GM18861 (cell line): ENCODE measurements at regions not wholly inside any gene's neighbourhood (a gene's known extent, or its start where the extent isn't known, plus 50 kb on each side); places are given as distances from the start of the nearest gene placed in this dataset.

ENCODE experiments used
- ATAC-seq: cut with Tn5 transposase; IDR thresholded peaks from one replicate; pipeline ENCODE4 v1.9.1; 2021; ENCODE audit not compliant: unreplicated experiment

DNA sequence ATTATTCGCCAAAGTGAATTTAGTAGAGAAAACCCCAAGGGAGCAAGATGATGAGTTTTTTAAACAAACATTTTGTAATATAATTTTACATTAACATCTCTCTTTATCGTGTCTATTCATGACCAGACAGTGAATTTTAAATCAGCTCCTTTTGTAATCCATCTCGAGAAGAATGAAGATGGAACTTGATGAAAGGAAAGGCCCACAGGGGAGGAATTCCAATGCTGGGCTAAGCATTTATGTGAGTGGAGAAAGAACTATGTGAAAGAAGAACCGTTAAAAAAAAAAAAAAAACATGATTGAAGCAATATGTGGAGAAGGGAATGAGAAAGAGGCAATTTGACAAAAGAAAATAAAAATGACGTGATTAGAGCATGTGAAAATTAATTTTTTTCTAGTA lies 170.6 kb downstream of the KCTD12 start:
- ATAC-seq, result no peak

GRCh38 chr13:76715075-76715474 lies 171.1 kb downstream of the KCTD12 start:
- no peak for ATAC-seq

- ATAC-seq, result no peak
These were observed 172.9 kb downstream of the KCTD12 start for GRCh38 chr13:76713280-76713679.

DNA sequence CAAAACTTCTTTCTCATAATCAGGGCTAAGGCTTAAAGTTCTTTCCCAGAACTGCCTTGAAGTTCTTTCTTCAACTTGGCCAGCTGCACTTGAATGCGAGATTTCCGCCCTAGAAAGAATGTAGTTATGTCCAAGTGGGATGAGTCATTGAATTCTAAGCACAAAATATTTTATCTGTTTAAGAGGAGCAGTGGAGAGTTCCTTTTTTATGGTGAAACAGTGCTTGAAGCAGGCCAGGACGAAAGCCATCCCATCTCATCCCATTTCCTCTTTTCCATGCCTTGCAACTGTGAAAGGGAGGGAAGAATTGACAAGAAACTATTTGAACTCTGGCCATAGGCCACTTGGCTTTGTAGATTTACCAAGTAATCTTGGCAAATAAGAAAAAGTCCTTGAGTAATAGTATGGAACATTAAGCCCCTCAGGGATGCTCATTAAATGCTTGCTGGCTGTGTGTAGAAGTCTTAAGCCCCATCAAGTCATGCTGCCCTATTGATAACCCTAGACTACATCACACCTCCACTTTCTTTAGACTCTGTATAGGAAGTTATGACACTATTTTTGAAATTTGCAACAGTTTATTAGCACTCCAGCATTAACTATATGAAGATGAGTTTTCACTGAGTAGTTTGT lies 174.5 kb downstream of the KCTD12 start:
- no peak for ATAC-seq

DNA sequence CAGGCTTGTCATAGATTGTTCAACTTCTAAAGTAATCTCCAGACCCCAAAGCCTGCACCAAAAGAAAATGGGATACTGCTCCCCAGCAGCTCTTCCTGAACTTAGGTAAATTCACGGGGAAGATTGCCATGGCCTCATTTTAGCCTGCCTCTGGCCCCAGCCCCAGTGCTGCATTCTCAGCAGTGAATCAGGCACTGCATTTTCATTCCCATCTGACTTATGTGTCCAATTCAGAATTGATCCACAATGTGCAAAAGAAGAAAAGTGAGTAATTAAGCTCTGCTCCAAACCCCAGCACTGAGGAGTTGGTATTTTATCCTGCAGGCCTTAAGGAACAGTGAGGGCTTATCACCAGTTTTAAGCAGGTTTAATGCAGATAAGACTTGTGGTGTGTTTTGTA lies 176.4 kb downstream of the KCTD12 start:
- no peak for ATAC-seq

GRCh38 chr13:76708138-76708688 lies 178.0 kb downstream of the KCTD12 start:
- ATAC-seq, result no peak

DNA sequence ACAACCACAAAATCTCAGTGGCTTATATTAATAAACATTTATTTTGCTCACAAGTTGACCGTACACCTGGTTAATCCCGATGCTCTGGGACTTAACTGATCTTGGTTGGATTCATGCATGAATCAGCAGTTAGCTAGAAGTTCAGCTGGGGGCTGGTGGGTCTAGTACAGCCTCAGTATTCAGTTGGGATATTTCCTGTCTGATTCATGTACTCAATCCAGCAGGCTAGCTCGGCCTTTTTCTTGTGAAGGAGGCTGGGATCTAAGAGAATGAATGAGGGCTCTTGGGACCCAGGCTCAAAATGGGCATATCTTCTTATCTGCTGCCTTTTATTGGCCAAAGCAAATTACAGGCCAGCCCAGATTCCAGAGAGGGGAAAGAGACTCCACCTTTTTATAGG lies 178.8 kb downstream of the KCTD12 start:
- ATAC-seq, result no peak

DNA sequence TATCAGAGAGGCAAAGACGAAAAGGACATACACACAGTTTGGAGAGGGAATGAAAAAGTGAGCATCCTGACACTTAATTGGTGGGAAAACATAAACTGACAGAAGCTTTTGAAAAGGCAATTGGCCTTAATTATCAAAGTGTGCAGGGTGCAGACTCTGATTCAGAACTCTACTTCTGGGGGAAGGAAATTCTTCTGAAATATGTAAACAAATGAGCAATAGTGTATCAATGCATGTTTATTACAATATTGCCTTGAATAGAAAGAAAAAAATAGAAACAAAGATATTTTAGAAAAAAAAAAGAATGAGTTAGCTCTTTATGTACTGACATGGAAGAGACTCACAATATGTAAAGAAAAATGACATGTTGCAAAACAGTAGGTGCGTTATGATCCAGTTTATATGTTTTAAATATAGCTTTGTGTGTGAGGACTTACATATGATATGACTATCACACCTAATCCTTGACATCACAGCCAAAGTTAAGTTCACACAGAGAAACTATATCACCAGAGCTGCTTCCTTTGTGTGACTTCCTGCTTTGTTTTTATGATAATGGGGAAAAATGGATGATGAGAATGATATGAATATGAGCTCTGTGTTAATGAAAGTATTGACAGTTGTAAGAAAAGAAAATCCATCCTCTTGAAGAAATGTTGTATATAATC lies 182.4 kb downstream of the KCTD12 start:
- ATAC-seq, result no peak

DNA sequence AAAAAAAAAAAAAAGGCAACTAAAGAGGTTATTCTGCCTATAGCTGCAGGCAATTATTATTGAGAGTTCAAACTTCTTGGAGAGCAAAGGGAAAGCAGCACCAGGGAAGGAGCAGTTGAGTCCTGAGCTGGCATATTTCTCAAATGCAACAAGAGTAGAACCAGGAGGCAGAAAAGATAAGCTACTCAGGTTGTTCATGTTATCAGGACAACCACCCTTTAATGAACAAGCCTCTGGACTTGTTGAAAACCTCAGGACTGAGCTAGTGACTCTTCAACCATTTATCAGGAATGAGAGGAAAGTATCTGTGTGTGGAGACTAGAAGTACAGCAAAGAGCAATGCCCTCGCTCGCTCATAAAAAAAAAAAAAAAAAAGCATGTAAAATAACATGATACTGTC lies 183.0 kb downstream of the KCTD12 start:
- ATAC-seq, result no peak

DNA sequence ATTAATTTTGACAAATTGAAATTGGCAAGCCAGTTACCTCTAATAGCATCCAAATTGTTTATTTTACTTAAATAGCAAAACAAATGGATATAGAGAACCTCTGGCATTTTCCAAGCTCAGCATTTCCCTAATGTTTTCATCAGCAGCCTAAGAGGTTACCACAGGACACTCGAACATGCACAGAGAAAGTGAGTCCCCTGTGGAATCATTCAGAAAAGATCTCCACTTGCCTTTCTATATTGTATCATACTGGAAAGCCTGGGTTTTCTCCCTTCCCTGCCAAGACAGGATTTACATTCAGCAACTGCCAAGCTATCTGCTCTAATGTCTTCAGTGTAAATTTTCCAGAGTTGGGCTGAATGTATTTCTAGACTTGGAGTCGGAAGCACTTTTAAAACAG lies 188.9 kb downstream of the KCTD12 start:
- ATAC-seq, result no peak

DNA sequence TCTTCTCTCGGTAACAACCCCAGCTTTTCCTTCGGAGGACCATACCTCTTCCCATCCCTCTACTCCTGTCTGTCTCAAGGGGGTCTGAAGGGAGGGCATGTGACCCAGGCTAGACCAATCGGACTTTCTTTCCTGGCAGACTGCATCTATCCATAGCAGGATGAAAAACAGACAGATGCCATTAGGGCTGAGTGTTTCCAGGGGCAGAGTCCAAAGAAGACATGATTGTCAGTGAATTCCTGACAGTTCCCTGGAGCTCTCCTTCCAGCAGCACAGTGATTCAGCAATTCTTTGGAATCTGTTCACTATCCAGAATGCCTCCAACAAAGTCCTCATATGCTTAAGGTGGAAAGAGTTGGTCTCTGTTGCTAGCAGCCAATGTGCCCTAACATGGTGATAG lies 189.8 kb downstream of the KCTD12 start:
- no peak for ATAC-seq

- ATAC-seq, result no peak
These were observed 193.1 kb downstream of the KCTD12 start for GRCh38 chr13:76693086-76693485.

GRCh38 chr13:76692346-76692745 lies 193.9 kb downstream of the KCTD12 start:
- no peak for ATAC-seq

GRCh38 chr13:76690611-76691010 lies 195.6 kb downstream of the KCTD12 start:
- ATAC-seq, result no peak

DNA sequence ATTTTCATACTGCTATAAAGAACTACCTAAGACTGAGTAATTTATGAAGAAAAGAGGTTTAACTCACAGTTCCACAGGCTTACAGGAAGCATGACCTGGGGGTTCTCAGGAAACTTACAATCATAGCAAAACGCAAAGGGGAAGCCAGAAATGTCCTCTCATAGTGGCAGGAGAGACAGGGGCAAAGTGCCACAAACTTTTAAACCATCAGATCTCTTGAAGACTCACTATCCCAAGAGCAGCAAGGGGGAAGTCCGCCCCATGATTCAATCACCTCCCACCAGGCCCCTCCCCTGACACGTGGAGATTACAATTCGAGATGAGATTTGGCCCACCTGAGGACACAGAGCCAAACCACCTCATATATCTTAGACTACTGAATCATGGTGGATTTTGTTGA lies 198.7 kb downstream of the KCTD12 start:
- no peak for ATAC-seq

GRCh38 chr13:76685938-76686337 lies 200.3 kb downstream of the KCTD12 start:
- no peak for ATAC-seq

DNA sequence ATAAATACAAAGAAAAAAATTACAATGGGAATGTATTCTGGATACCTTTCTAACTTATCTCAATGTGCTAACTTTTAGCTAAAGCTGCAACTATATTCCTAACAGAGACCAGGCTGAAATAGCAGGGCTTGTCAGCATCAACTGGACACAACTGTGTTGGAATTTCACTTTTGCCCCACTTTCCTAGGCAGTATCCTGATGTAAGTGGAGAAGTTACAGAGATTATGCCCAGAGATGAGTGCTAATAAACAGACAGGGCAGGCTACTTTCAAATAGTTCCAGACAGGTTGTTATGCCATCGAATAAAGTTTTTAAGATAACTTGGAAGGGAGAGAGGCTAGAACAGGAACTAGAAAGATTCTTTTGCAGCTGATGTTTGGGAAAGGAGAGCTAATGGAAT lies 201.9 kb downstream of the KCTD12 start:
- no peak for ATAC-seq

DNA sequence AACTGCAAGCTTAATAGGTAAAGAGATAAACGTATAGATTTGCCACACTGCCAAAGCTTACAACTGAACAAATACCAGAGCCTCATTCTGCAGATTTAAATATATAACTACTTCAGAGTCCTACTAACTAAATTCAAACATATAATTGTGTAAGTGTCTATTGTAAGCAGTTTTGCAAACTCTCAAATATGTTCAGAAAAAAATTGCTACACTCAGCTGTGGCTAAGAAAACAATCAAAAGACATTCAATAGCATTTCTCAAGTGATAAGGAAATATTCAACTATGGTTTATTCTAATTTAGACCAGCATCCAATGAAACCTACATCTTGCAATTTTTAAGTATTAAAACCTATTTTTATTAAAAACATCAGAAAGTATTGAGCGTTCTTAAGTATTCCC lies 202.4 kb downstream of the KCTD12 start:
- ATAC-seq, result no peak

- no peak for ATAC-seq
These were observed 203.0 kb downstream of the KCTD12 start for GRCh38 chr13:76683168-76683567.

DNA sequence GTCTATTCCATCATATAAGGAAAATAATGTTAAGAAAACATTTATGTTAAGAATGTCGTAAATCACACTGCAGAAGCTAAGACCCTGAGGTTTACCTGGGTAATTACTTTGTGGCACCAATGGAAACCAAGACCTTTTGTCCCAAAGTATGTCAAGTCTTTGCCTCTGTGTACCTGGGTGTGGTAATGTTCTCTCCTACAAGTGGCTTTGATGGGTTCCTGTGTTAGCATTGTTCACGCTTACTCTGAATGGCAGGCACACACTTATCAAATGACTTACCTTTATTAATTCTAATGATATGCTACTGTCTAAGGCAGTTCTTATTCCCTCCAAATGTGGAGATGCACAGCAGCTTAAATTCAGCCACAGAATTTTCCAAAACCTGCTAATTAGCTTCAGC lies 206.1 kb downstream of the KCTD12 start:
- no peak for ATAC-seq

DNA sequence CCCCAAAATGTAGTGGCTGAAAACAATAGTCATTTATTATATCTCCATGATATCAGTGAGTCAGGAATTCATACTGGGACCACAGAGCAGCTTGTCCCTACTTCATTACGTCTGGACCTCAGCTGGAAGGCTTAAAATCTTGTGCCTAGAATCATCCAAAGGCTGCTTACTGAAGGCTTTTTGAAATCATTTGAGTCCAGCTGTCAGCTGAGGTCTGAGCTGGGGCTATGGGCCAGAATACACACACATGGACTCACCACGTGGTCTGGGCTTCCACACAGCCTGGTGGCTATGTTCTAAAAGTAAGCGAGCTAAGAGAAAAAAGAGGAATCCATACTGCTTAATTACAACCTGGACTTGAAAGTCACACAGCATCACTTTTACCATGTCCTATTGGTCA lies 209.2 kb downstream of the KCTD12 start:
- ATAC-seq, result no peak

- no peak for ATAC-seq
These were observed 213.8 kb downstream of the KCTD12 start for GRCh38 chr13:76672420-76672819.

DNA sequence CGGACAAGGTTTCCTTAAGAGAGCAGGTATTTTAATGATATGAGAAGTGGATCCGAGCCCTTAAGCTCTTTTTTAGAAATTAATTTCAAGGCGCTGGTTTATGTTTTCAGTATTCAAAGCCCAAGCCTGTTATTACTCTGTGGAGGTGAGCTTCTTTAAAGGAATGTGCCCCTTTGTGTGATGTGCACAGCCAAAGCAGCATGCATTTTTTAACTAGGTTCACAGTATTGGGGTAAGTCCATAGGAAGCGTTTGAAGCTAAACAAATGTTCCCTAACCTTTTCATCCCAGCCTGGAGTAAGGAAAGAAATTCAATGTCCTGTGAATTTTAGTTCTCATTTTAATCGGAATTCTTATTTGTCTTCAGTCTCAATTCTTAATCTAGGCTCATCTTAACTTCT lies 217.5 kb downstream of the KCTD12 start:
- no peak for ATAC-seq
